ENCODE measurements at regions not wholly inside any gene's neighbourhood (a gene's known extent, or its start where the extent isn't known, plus 50 kb on each side); places are given as distances from the start of the nearest gene placed in this dataset.
"Not testable (repeated sequence)": the region's sequence is repeated elsewhere in the genome, so short reads cannot be mapped to it uniquely, and the experiment has no call there.

GRCh38 chr9:120338340-120338739, 241.6 kb downstream of the CDK5RAP2 start:
- DNase-seq: no peak

GRCh38 chr9:120337131-120337530, 242.8 kb downstream of the CDK5RAP2 start:
- DNase-seq: no peak

GRCh38 chr9:120336753-120337090, 243.2 kb downstream of the CDK5RAP2 start:
- no peak for DNase-seq

DNA sequence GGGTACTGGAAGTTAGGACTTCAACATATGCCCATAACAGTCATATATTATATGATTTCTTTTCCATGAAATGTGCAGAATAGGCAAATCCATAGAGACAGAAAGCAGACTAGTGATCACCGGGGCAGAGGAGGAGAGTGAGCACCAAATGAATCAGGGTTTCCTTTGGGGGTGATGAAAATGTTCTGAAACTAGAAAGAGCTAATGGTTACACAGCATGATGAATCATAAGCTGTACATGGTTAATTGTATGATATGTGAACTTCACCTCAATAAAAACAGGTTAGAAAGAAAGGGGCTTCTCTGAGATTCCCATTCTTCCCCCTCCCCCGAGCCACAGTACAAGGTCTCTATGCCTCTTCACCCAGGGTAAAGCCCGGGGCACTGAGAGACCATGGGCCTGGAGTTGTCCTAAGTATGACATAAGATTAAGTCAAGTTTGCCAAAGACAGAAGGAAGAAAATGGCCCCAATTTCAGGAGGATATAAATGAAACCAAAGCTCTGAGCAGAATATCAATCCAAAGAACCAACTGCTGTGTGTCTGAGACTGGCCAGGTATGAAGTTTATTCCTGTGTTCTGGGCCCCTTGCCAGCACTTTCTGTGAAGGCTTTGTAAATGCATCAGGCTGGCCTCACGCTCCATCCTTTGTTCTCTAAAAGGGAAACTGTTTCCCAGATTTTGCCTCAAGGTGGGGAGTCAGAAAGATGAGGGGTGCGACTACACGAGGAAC, 243.8 kb downstream of the CDK5RAP2 start:
- no peak for DNase-seq

GRCh38 chr9:120331913-120332312, 248.1 kb downstream of the CDK5RAP2 start:
- DNase-seq: no peak

GRCh38 chr9:120330031-120330430, 249.9 kb downstream of the CDK5RAP2 start:
- DNase-seq: no peak

GRCh38 chr9:120327322-120327721, 252.6 kb downstream of the CDK5RAP2 start:
- DNase-seq: no peak

DNA sequence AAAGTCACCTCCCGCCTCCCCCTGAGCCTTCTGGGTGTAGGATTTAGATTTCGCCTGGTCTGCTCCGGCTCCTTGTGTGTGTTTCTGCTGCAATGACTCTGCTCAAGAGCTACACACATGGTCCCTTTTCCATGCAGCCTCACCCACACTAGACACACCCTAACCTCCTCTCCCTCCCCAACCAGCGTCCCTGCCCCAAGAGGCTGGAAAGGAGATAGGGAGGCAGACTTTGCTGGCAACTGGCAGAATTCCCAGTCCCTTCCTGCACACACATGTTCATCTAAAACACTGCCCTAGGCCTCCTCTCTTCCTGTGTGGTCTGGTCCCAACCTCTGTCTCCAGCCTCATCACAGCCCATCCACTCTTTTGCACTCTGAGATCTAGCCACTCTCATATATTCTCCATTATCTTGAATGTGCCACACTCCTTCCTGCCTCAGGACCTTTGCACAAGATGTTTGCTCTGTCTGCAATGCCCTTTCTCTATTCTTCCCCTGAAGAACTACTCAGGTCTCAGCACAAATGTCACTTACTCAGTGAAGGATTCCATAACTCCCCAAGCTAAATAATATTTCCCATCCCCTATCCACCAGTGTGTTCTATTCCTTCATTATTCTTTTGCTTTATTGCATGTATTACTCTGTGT, 253.8 kb downstream of the CDK5RAP2 start:
- DNase-seq: no peak

- no peak for DNase-seq
These were observed 254.8 kb downstream of the CDK5RAP2 start for GRCh38 chr9:120324996-120325642.

GRCh38 chr9:120324461-120324860, 255.5 kb downstream of the CDK5RAP2 start:
- no peak for DNase-seq

- DNase-seq: no peak
These were observed 256.8 kb downstream of the CDK5RAP2 start for GRCh38 chr9:120323125-120323524.

GRCh38 chr9:120319452-120319851, 260.5 kb downstream of the CDK5RAP2 start:
- DNase-seq: no peak

DNA sequence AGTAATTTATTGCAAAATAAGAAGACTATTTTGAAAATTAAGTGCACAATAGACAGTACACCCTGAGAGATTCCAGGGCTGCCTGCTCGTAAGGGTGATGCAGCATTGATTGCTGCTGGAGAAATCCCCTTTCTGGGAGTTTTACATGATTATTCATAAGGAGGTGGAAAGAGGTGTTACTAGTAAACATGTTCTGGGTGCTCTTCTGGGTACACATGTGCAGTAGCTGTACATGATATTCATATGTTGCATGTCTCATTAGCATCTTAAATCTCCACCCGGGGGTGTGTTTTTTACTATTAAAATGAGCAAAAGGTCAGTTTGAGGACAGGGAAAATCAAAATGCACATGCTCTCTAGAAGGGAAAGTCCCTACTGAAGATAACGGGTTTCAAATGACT, 264.8 kb downstream of the CDK5RAP2 start:
- DNase-seq: no peak

DNA sequence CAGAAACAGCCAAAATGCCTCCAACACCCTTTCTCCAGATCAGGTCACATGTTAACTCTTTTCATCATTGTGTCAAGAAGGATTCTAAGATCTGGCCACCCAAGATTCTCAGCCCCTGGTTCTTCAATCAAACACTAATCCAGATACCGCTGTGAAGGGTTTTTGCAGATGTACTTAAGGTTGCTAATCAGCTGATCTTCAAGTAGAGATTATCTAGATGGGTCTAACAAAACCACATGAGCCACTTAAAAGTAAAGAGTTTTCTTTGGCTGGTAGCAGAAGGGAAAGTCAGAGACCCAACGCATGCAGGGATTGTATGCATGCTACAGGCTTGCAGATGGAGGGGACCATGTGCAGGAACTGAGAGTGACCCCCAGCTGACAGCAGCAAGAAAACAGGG, 267.9 kb downstream of the CDK5RAP2 start:
- DNase-seq: no peak

GRCh38 chr9:120310035-120310434, 269.9 kb downstream of the CDK5RAP2 start:
- DNase-seq: no peak

DNA sequence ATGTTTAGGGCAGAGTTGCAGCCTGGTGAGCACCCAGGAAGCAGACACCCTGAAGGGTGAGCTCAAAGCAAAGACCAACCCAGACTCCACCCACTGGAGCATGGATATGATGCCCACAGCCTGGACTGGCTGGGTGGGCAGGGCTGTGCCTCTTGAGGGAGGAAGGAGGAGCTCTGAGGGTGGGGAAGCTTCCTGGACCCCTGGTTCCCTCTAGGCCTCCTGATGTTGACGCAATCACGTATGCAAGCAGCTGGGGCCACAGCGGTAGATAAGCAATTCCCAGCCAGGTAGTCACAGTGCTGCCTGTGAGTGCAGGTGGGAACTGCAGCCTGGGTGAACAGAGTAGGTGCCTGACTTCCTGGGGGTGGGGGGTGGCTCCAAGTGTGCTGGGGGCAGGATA, 271.5 kb downstream of the CDK5RAP2 start:
- no peak for DNase-seq

DNA sequence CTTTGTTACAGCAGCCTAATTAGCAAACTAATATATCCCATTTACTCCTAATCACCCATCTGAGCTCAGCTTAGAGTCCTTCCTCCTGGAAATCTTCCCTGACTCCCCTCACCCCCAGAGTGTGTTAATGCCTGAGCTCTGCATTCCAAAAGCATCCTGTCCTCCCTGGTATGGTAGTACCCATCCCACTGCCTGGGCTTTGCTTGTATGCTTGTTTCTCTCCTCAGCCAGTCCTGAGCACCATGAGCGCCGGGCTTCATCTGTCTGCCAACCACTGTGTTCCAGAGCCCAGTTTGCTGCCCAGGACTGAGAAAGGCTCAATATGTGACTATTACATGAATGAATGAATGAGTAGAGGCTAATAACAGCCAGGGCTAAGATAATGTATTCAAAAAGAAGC, 272.4 kb downstream of the CDK5RAP2 start:
- no peak for DNase-seq

DNA sequence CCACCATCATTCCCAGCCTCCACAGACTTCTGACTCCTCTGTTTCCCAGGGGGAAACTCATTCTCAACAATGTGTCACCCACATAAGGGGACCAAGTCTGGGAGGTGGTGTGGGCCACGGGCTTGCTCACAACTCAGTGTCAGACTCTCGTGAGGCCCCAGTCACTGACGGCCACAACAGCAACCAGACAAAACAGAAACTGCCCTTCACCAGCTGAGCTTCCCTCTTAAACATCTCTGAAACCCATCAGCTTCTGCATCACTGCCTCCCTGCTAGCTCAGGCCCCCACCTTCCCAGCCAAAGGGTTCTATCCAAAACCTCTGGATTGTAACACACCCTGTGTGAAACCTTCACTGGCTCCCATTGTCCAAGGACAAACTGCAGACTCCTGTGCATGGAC, 273.4 kb downstream of the CDK5RAP2 start:
- no peak for DNase-seq

DNA sequence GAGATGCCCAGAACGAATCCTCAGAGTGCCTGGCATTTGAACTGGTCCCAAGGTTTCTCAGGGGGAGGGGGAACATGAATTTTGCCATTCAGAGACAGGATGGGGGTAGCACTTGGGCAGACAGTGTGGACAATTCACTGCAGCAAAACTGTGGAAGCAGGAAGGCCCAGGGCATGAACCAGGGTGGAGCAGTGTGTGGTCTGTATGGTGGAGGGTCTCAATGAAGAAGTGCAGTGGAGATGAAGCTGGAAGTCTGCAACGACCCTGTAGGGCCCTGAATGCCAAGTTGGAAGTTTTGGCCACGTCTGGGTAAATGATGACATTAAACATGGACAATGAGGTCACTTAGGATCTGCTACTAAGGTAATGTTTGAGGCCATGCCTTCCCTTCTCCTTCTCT, 273.9 kb downstream of the CDK5RAP2 start:
- DNase-seq: no peak

GRCh38 chr9:120304896-120305295, 275.1 kb downstream of the CDK5RAP2 start:
- not testable (repeated sequence) for DNase-seq

GRCh38 chr9:120303519-120303918, 276.4 kb downstream of the CDK5RAP2 start:
- no peak for DNase-seq

- DNase-seq: no peak
These were observed 280.2 kb downstream of the CDK5RAP2 start for GRCh38 chr9:120299785-120300184.

GRCh38 chr9:120294003-120294402, 286.0 kb downstream of the CDK5RAP2 start:
- DNase-seq: no peak

All from renal pelvis (tissue), 1 donor.